HL-60 (cell line): ENCODE measurements at regions not wholly inside any gene's neighbourhood (a gene's known extent, or its start where the extent isn't known, plus 50 kb on each side); places are given as distances from the start of the nearest gene placed in this dataset.

Experiments
- POLR2AphosphoS5 ChIP-seq: IDR thresholded peaks from 2 replicates; pipeline ENCODE4 v1.6.1; 2012; ENCODE audit warnings: low read depth
- TF ChIP-seq, protein P1 (sequence below): IDR thresholded peaks from one replicate; pipeline ENCODE4 v1.5.1; 2011; ENCODE audit warnings: low read length, control low read depth, inconsistent platforms; ENCODE audit not compliant: insufficient read depth

DNA sequence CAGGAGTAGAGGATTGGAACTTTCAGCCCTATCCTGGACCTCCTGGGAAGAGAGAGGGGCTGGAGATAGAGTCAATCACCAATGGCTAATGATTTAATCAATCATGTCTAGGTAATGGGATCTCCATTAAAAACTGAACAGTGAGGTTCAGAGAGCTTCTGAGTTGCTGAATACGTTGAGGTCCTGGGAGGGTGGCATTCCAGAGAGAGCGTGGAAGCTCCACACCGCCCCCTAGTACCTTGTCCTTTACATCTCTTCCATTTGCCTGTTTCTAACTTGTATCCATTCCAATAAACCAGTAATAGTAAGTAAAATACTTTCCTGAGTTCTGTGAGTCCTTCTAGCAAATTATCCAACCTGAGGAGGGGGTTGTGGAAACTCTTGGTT is 101.7 kb downstream of the B3GNT2 start:
- TF ChIP-seq, protein P1, sequence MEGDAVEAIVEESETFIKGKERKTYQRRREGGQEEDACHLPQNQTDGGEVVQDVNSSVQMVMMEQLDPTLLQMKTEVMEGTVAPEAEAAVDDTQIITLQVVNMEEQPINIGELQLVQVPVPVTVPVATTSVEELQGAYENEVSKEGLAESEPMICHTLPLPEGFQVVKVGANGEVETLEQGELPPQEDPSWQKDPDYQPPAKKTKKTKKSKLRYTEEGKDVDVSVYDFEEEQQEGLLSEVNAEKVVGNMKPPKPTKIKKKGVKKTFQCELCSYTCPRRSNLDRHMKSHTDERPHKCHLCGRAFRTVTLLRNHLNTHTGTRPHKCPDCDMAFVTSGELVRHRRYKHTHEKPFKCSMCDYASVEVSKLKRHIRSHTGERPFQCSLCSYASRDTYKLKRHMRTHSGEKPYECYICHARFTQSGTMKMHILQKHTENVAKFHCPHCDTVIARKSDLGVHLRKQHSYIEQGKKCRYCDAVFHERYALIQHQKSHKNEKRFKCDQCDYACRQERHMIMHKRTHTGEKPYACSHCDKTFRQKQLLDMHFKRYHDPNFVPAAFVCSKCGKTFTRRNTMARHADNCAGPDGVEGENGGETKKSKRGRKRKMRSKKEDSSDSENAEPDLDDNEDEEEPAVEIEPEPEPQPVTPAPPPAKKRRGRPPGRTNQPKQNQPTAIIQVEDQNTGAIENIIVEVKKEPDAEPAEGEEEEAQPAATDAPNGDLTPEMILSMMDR: no peak
- TF ChIP-seq POLR2AphosphoS5: no peak
